Upper lobe of right lung (tissue), 1 donor: ENCODE measurements at regions not wholly inside any gene's neighbourhood (a gene's known extent, or its start where the extent isn't known, plus 50 kb on each side); places are given as distances from the start of the nearest gene placed in this dataset.

ENCODE experiments used
- ATAC-seq: fragments of 200-7000 bp; cut with Tn5 transposase; one replicate; pipeline ENCODE4 v1.9.1; 2020; ENCODE audit warnings: mild to moderate bottlenecking, moderate library complexity
- DNase-seq: peaks from one replicate; pipeline ENCODE4 v3.0.0-alpha.2; 2020
- H3K27ac ChIP-seq: fragments of 200-600 bp; one replicate; pipeline ENCODE4 v1.8.0; 2022
- H3K27me3 ChIP-seq: fragments of 200-600 bp; one replicate; pipeline ENCODE4 v1.8.0; 2022; ENCODE audit warnings: mild to moderate bottlenecking
- H3K36me3 ChIP-seq: fragments of 200-600 bp; one replicate; pipeline ENCODE4 v1.8.0; 2022
- H3K4me1 ChIP-seq: fragments of 200-600 bp; one replicate; pipeline ENCODE4 v1.8.0; 2022
- H3K4me3 ChIP-seq: fragments of 200-600 bp; one replicate; pipeline ENCODE4 v1.8.0; 2022; ENCODE audit warnings: mild to moderate bottlenecking
- H3K9me3 ChIP-seq: fragments of 200-600 bp; one replicate; pipeline ENCODE4 v1.8.0; 2022
- CTCF ChIP-seq: fragments of 200-600 bp; IDR thresholded peaks from one replicate; pipeline ENCODE4 v1.8.0; 2022; ENCODE audit warnings: antibody characterized with exemption
- intact Hi-C: fragments of 100-400 bp; cut with DNase I; formaldehyde crosslinking; loops from one replicate; pipeline ENCODE4 v1.11.0; 2022
- donor health status: DM: no; HTN: yes; CAD: no; lungs with severe emphysema.

GRCh38 chr6:84464471-84464870 lies 237.0 kb upstream of the CEP162 start:
- no peak for DNase-seq
- Histone ChIP-seq H3K9me3 (no peaks in the 10 kb centered on the region), H3K27me3 (no peaks in the 10 kb centered on the region), H3K4me3 (no peak overlapping the region), H3K27ac (no peak overlapping the region), H3K4me1 (no peaks in the 10 kb centered on the region), H3K36me3 (no peaks in the 10 kb centered on the region)
- no peak for TF ChIP-seq CTCF
- intact Hi-C loops: no loop called here
- ATAC-seq: no peak

- intact Hi-C loops: no loop called here
- no peak overlapping the region for H3K27ac ChIP-seq
Observed at GRCh38 chr6:84462698-84463097, 235.3 kb upstream of the CEP162 start.

GRCh38 chr6:84461461-84461860 lies 234.0 kb upstream of the CEP162 start:
- ATAC-seq (no peak), DNase-seq (no peak)
- no peaks in the 10 kb centered on the region for H3K36me3 ChIP-seq
- no peaks in the 10 kb centered on the region for H3K27me3 ChIP-seq
- intact Hi-C loops: no loop called here
- H3K9me3 ChIP-seq: no peaks in the 10 kb centered on the region
- no peak overlapping the region for H3K27ac ChIP-seq
- TF ChIP-seq CTCF: no peak
- H3K4me3 ChIP-seq: no peak overlapping the region
- H3K4me1 ChIP-seq: no peaks in the 10 kb centered on the region

More at GRCh38 chr6:84462698-84463097, 235.3 kb upstream of the CEP162 start:
- no peaks in the 10 kb centered on the region for H3K36me3 ChIP-seq
- H3K9me3 ChIP-seq: no peaks in the 10 kb centered on the region
- no peaks in the 10 kb centered on the region for H3K27me3 ChIP-seq
- H3K4me1 ChIP-seq: no peaks in the 10 kb centered on the region
- TF ChIP-seq CTCF: no peak
- ATAC-seq (no peak), DNase-seq (no peak)
- no peak overlapping the region for H3K4me3 ChIP-seq

- Histone ChIP-seq H3K4me3 (no peak overlapping the region), H3K4me1 (no peaks in the 10 kb centered on the region), H3K27ac (no peak overlapping the region), H3K36me3 (no peaks in the 10 kb centered on the region), H3K9me3 (no peaks in the 10 kb centered on the region), H3K27me3 (no peaks in the 10 kb centered on the region)
- no peak for TF ChIP-seq CTCF
- no peak for ATAC-seq
- DNase-seq: no peak
- intact Hi-C loops: no loop called here
Observed at GRCh38 chr6:84460491-84460890, 233.0 kb upstream of the CEP162 start.

GRCh38 chr6:84459401-84459800 lies 232.0 kb upstream of the CEP162 start:
- no peaks in the 10 kb centered on the region for H3K9me3 ChIP-seq
- no peaks in the 10 kb centered on the region for H3K4me1 ChIP-seq
- ATAC-seq (no peak), DNase-seq (no peak)
- H3K27ac ChIP-seq: no peak overlapping the region
- no peaks in the 10 kb centered on the region for H3K27me3 ChIP-seq
- H3K36me3 ChIP-seq: no peaks in the 10 kb centered on the region
- intact Hi-C loops: no loop called here
- H3K4me3 ChIP-seq: no peak overlapping the region
- TF ChIP-seq CTCF: no peak

GRCh38 chr6:84458271-84458670 lies 230.8 kb upstream of the CEP162 start:
- H3K36me3 ChIP-seq: no peaks in the 10 kb centered on the region
- no peak for TF ChIP-seq CTCF
- H3K9me3 ChIP-seq: no peaks in the 10 kb centered on the region
- DNase-seq: no peak
- no peaks in the 10 kb centered on the region for H3K27me3 ChIP-seq
- intact Hi-C loops: no loop called here
- ATAC-seq: no peak
- H3K4me3 ChIP-seq: no peak overlapping the region
- H3K4me1 ChIP-seq: no peaks in the 10 kb centered on the region
- no peak overlapping the region for H3K27ac ChIP-seq
